Erythroblast (primary cell): ENCODE measurements at regions not wholly inside any gene's neighbourhood (a gene's known extent, or its start where the extent isn't known, plus 50 kb on each side); places are given as distances from the start of the nearest gene placed in this dataset.

Experiments
- GATA1 ChIP-seq: IDR thresholded peaks from 2 replicates; pipeline ENCODE4 v1.6.1; 2011; ENCODE audit warnings: low read depth, mild to moderate bottlenecking, control low read depth, low read length, moderate library complexity
- POLR2A ChIP-seq: IDR thresholded peaks from 2 replicates; pipeline ENCODE4 v1.6.1; 2011; ENCODE audit warnings: mild to moderate bottlenecking, low read length

- TF ChIP-seq POLR2A (no peak), GATA1 (no peak)
These were observed 181.2 kb upstream of the LRATD1 start for GRCh38 chr2:14451312-14451711.
